ENCODE measurements at regions not wholly inside any gene's neighbourhood (a gene's known extent, or its start where the extent isn't known, plus 50 kb on each side); places are given as distances from the start of the nearest gene placed in this dataset.

GRCh38 chr3:86738684-86739083, 252.3 kb downstream of the VGLL3 start (continued):
- no peak for TF ChIP-seq AFF4 (CRISPR knock-in tag; IDR thresholded peaks at IDR 0.05; ENCODE audit: borderline replicate concordance)
- TF ChIP-seq TEAD4 (CRISPR knock-in tag; IDR thresholded peaks at IDR 0.05), result no peak
- no peak for TF ChIP-seq CTCF (IDR thresholded peaks at IDR 0.05)
- TF ChIP-seq FOXP1 (CRISPR knock-in tag; IDR thresholded peaks at IDR 0.05; ENCODE audit: borderline replicate concordance), result no peak
- TF ChIP-seq ELF4 (CRISPR knock-in tag; IDR thresholded peaks at IDR 0.05; ENCODE audit: low read depth), result no peak
- TF ChIP-seq ERG (CRISPR knock-in tag; IDR thresholded peaks at IDR 0.05), result no peak
- TF ChIP-seq ESRRA (CRISPR knock-in tag; IDR thresholded peaks at IDR 0.05; ENCODE audit: borderline replicate concordance), result no peak
- TF ChIP-seq E2F5 (CRISPR knock-in tag; IDR thresholded peaks at IDR 0.05), result no peak
- no peak for TF ChIP-seq FOXP4 (CRISPR knock-in tag; IDR thresholded peaks at IDR 0.05)
- TF ChIP-seq CREM (CRISPR knock-in tag; IDR thresholded peaks at IDR 0.05), result no peak
- no peak for TF ChIP-seq JAZF1 (CRISPR knock-in tag; IDR thresholded peaks at IDR 0.05)
- no peak for TF ChIP-seq RORB (CRISPR knock-in tag; IDR thresholded peaks at IDR 0.05)
- no peak for TF ChIP-seq ZNF219 (CRISPR knock-in tag; IDR thresholded peaks at IDR 0.05; ENCODE audit: borderline replicate concordance)

- Mint-ChIP-seq H3K27me3 (ENCODE audit: low read depth) (no peaks in the 10 kb centered on the region), H3K36me3 (no peaks in the 10 kb centered on the region; the same call in 1 of the 2 replicates), H3K4me1 (no peaks in the 10 kb centered on the region), H3K27ac (no peak overlapping the region), H3K4me3 (no peak overlapping the region), H3K9me3 (peaks cover 5% of the 10 kb centered on the region)
- ChIA-PET POLR2A (no interaction called here), CTCF (no interaction called here)
- DNase-seq (ENCODE audit: low spot score) (no peak), ATAC-seq (no peak)
- TF ChIP-seq FOXK1 (CRISPR knock-in tag; IDR thresholded peaks at IDR 0.05) (no peak), GRHL2 (CRISPR knock-in tag; IDR thresholded peaks at IDR 0.05; ENCODE audit: insufficient replicate concordance, severe bottlenecking) (no peak), ZNF423 (CRISPR knock-in tag; IDR thresholded peaks at IDR 0.05) (no peak), AR (CRISPR knock-in tag; IDR thresholded peaks at IDR 0.05) (no peak), JUN (CRISPR knock-in tag; IDR thresholded peaks at IDR 0.05) (no peak), NR3C1 (CRISPR knock-in tag; conservative IDR thresholded peaks at IDR 0.05; ENCODE audit: low read depth) (no peak), ZMAT4 (CRISPR knock-in tag; IDR thresholded peaks at IDR 0.05) (no peak), ZBTB21 (CRISPR knock-in tag; IDR thresholded peaks at IDR 0.05; ENCODE audit: borderline replicate concordance) (no peak), ZNF138 (CRISPR knock-in tag; conservative IDR thresholded peaks at IDR 0.05) (no peak), TCF7 (CRISPR knock-in tag; IDR thresholded peaks at IDR 0.05; ENCODE audit: low read depth) (no peak), ZNF219 (CRISPR knock-in tag; IDR thresholded peaks at IDR 0.05; ENCODE audit: borderline replicate concordance) (no peak), USF2 (CRISPR knock-in tag; IDR thresholded peaks at IDR 0.05) (no peak)
These were observed 253.4 kb downstream of the VGLL3 start for GRCh38 chr3:86737517-86737916.

Measured in WTC11 (cell line).